ENCODE measurements at regions not wholly inside any gene's neighbourhood (a gene's known extent, or its start where the extent isn't known, plus 50 kb on each side); places are given as distances from the start of the nearest gene placed in this dataset.

GRCh38 chr2:120441744-120442471, 96.0 kb downstream of the INHBB start (continued):
- no peak for TF ChIP-seq ZNF18 (CRISPR knock-in tag; IDR thresholded peaks at IDR 0.05; ENCODE audit: insufficient replicate concordance)
- no peak; the same call in 1 of the 2 replicates for TF ChIP-seq EZH2 (conservative IDR thresholded peaks at IDR 0.05; ENCODE audit: low read depth, low read length)
- TF ChIP-seq EEA1 (CRISPR knock-in tag; IDR thresholded peaks at IDR 0.05; ENCODE audit: borderline replicate concordance) = no peak
- TF ChIP-seq SALL1 (CRISPR knock-in tag; IDR thresholded peaks at IDR 0.05) = peak; percentile 42; the same call in 1 of the 2 replicates
- no peak for TF ChIP-seq ZNF615 (CRISPR knock-in tag; IDR thresholded peaks at IDR 0.05; ENCODE audit: borderline replicate concordance)
- TF ChIP-seq ZNF335 (CRISPR knock-in tag; IDR thresholded peaks at IDR 0.05) = no peak
- TF ChIP-seq ZNF44 (CRISPR knock-in tag; IDR thresholded peaks at IDR 0.05) = no peak
- peak; percentile 79; the same call in 1 of the 2 replicates for TF ChIP-seq CBX2 (IDR thresholded peaks at IDR 0.05; ENCODE audit: low read depth, low read length)
- TF ChIP-seq CBX2 (CRISPR knock-in tag; IDR thresholded peaks at IDR 0.05; ENCODE audit: low read depth) = no peak
- TF ChIP-seq GRHL1 (CRISPR knock-in tag; conservative IDR thresholded peaks at IDR 0.05) = no peak
- no peak for TF ChIP-seq THAP11 (CRISPR knock-in tag; IDR thresholded peaks at IDR 0.05)
- no peak for TF ChIP-seq ZNF776 (CRISPR knock-in tag; IDR thresholded peaks at IDR 0.05)
- no peak for TF ChIP-seq PRPF4 (IDR thresholded peaks at IDR 0.05; ENCODE audit: low read depth, low read length, poor library complexity, severe bottlenecking)
- TF ChIP-seq ZNF235 (CRISPR knock-in tag; IDR thresholded peaks at IDR 0.05; ENCODE audit: borderline replicate concordance) = no peak
- no peak for TF ChIP-seq ZNF616 (CRISPR knock-in tag; IDR thresholded peaks at IDR 0.05; ENCODE audit: low read depth)
- TF ChIP-seq ZNF614 (CRISPR knock-in tag; IDR thresholded peaks at IDR 0.05; ENCODE audit: borderline replicate concordance) = no peak
- no peak; the same call in 1 of the 2 replicates for TF ChIP-seq TARDBP (CRISPR knock-in tag; IDR thresholded peaks at IDR 0.05)
- TF ChIP-seq SMARCE1 (IDR thresholded peaks at IDR 0.05; ENCODE audit: borderline replicate concordance) = no peak
- TF ChIP-seq ZNF691 (CRISPR knock-in tag; IDR thresholded peaks at IDR 0.05; ENCODE audit: borderline replicate concordance, low read depth) = no peak
- TF ChIP-seq HOXA9 (CRISPR knock-in tag; IDR thresholded peaks at IDR 0.05; ENCODE audit: borderline replicate concordance) = no peak
- TF ChIP-seq NKX3-1 (CRISPR knock-in tag; IDR thresholded peaks at IDR 0.05) = no peak
- TF ChIP-seq GPBP1L1 (CRISPR knock-in tag; IDR thresholded peaks at IDR 0.05) = no peak
- TF ChIP-seq MTF1 (CRISPR knock-in tag; IDR thresholded peaks at IDR 0.05) = 0 out of 2 replicates have a peak, but pooled peaks have one; percentile 19
- no peak for TF ChIP-seq ZNF766 (CRISPR knock-in tag; IDR thresholded peaks at IDR 0.05; ENCODE audit: borderline replicate concordance)
